A549 (cell line): ENCODE measurements at regions not wholly inside any gene's neighbourhood (a gene's known extent, or its start where the extent isn't known, plus 50 kb on each side); places are given as distances from the start of the nearest gene placed in this dataset.

Experiments used
- CBX2 ChIP-seq: fragments of 200-600 bp; sonication (generic); IDR thresholded peaks from 2 replicates; pipeline ENCODE4 v1.6.1; 2016; ENCODE audit warnings: low read depth, mild to moderate bottlenecking, borderline replicate concordance
- CTCF ChIP-seq: fragments of >200 bp; sonication (Bioruptor Twin); formaldehyde crosslinking; IDR thresholded peaks from 3 replicates; pipeline ENCODE4 v1.5.1; 2016
- EP300 ChIP-seq, 2 experiments: fragments of >200 bp; sonication (Bioruptor Twin); formaldehyde crosslinking; IDR thresholded peaks; 2 replicates in 1 of 2; 3 replicates in 1 of 2; pipeline ENCODE4 v1.6.1; 2016 to 2017
- JUN ChIP-seq, 2 experiments: fragments of >200 bp; sonication (Bioruptor Twin); formaldehyde crosslinking; IDR thresholded peaks; 2 replicates in 1 of 2; 3 replicates in 1 of 2; pipeline ENCODE4 v1.6.1; 2016 to 2017
- JUNB ChIP-seq: fragments of >200 bp; sonication (Bioruptor Twin); formaldehyde crosslinking; IDR thresholded peaks from 2 replicates; pipeline ENCODE4 v1.6.1; 2016
- MAX ChIP-seq: IDR thresholded peaks from 2 replicates; pipeline ENCODE4 v1.6.1; 2012
- MAZ ChIP-seq: fragments of 150-350 bp; IDR thresholded peaks from 2 replicates; pipeline ENCODE4 v1.6.1; 2014; ENCODE audit warnings: antibody characterized with exemption, low read depth, low read length, borderline replicate concordance
- PHF8 ChIP-seq: fragments of 200-600 bp; sonication (generic); IDR thresholded peaks from 2 replicates; pipeline ENCODE4 v1.6.1; 2016; ENCODE audit warnings: low read depth, mild to moderate bottlenecking, antibody characterized with exemption, moderate library complexity, borderline replicate concordance
- POLR2A ChIP-seq: IDR thresholded peaks from 2 replicates; pipeline ENCODE4 v1.6.1; 2012; ENCODE audit warnings: mild to moderate bottlenecking, low read length
- RCOR1 ChIP-seq: fragments of 150-350 bp; IDR thresholded peaks from 2 replicates; pipeline ENCODE4 v1.6.1; 2014; ENCODE audit warnings: antibody characterized with exemption, low read length, low read depth
- REST ChIP-seq: fragments of 200-600 bp; sonication (generic); IDR thresholded peaks from 2 replicates; pipeline ENCODE4 v1.6.1; 2016; ENCODE audit warnings: antibody characterized with exemption, mild to moderate bottlenecking, moderate library complexity
- USF2 ChIP-seq: fragments of 450-650 bp; IDR thresholded peaks from 2 replicates; pipeline ENCODE4 v1.6.1; 2014; ENCODE audit warnings: antibody characterized with exemption
- ZFP36 ChIP-seq: fragments of 450-650 bp; IDR thresholded peaks from 2 replicates; pipeline ENCODE4 v1.6.1; 2014; ENCODE audit warnings: borderline replicate concordance; ENCODE audit not compliant: partially characterized antibody
- ZSCAN20 ChIP-seq: fragments of 250-450 bp; sonication (Bioruptor Pico); IDR thresholded peaks from 2 replicates; pipeline ENCODE4 v1.8.0; 2022; ENCODE audit warnings: mild to moderate bottlenecking, moderate library complexity

- TF ChIP-seq CTCF (no peak), EP300 (IDR thresholded peaks at IDR 0.05) (no peak), RCOR1 (no peak), JUN (IDR thresholded peaks at IDR 0.05) (no peak), MAX (no peak), PHF8 (no peak), REST (no peak), POLR2A (no peak), CBX2 (no peak), USF2 (no peak), JUNB (no peak), ZSCAN20 (CRISPR knock-in tag) (no peak), MAZ (no peak), ZFP36 (no peak)
These were observed 316.8 kb downstream of the VPS13C start for GRCh38 chr15:61743345-61743909.
